Loucy (cell line): ENCODE measurements at regions not wholly inside any gene's neighbourhood (a gene's known extent, or its start where the extent isn't known, plus 50 kb on each side); places are given as distances from the start of the nearest gene placed in this dataset.

Experiments used
- CTCF ChIP-seq: fragments of 200-600 bp; sonication (generic); conservative IDR thresholded peaks from 2 replicates; pipeline ENCODE4 v1.5.1; 2014; ENCODE audit warnings: mild to moderate bottlenecking, antibody characterized with exemption, low read length
- EZH2phosphoT487 ChIP-seq: fragments of 200-600 bp; IDR thresholded peaks from 2 replicates; pipeline ENCODE4 v1.6.1; 2018; ENCODE audit warnings: antibody characterized with exemption, mild to moderate bottlenecking, moderate library complexity, borderline replicate concordance

DNA sequence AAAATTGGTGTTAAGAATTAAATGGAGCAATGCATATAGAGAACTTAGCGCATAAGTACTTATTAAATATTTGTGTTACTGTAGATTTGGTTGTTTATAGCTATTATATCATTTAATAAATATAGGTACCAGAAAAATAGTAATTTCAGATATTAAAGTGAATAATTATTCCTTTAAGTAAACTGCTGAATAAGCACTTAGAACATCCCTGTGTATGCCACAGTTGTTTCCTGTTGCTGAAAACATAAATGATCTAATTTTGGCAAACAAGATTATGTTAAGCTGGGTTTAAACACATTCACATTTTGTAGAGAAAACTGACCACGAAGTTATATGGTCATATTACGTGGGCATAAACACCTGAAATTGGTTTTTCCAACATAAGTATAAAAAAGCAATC lies 388.0 kb upstream of the ZNF804A start:
- TF ChIP-seq CTCF (no peak), EZH2phosphoT487 (no peak)
